ENCODE measurements at regions not wholly inside any gene's neighbourhood (a gene's known extent, or its start where the extent isn't known, plus 50 kb on each side); places are given as distances from the start of the nearest gene placed in this dataset.

- TF ChIP-seq, protein P1, sequence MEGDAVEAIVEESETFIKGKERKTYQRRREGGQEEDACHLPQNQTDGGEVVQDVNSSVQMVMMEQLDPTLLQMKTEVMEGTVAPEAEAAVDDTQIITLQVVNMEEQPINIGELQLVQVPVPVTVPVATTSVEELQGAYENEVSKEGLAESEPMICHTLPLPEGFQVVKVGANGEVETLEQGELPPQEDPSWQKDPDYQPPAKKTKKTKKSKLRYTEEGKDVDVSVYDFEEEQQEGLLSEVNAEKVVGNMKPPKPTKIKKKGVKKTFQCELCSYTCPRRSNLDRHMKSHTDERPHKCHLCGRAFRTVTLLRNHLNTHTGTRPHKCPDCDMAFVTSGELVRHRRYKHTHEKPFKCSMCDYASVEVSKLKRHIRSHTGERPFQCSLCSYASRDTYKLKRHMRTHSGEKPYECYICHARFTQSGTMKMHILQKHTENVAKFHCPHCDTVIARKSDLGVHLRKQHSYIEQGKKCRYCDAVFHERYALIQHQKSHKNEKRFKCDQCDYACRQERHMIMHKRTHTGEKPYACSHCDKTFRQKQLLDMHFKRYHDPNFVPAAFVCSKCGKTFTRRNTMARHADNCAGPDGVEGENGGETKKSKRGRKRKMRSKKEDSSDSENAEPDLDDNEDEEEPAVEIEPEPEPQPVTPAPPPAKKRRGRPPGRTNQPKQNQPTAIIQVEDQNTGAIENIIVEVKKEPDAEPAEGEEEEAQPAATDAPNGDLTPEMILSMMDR (IDR thresholded peaks at IDR 0.05): no peak
- no peak for TF ChIP-seq POLR2A (IDR thresholded peaks at IDR 0.05)
These were observed 105.8 kb upstream of the CDH5 start for GRCh38 chr16:66260522-66261254.

All from uterus (tissue), 2 donors.